ENCODE measurements at regions not wholly inside any gene's neighbourhood (a gene's known extent, or its start where the extent isn't known, plus 50 kb on each side); places are given as distances from the start of the nearest gene placed in this dataset.

- H3K27ac ChIP-seq (ENCODE audit: low read length) = no peak overlapping the region
- H3K9me3 ChIP-seq (ENCODE audit: low read length) = peaks cover 3% of the 10 kb centered on the region
- H3K4me2 ChIP-seq (ENCODE audit: low read length) = no peak overlapping the region
- H4K20me1 ChIP-seq (ENCODE audit: insufficient read depth) = no peaks in the 10 kb centered on the region
- no peak overlapping the region for H2AFZ ChIP-seq (ENCODE audit: low read depth, low read length)
- H3K79me2 ChIP-seq (replicated peaks; ENCODE audit: insufficient read depth, low read length) = no peaks in the 10 kb centered on the region
- H3F3A ChIP-seq (ENCODE audit: insufficient read depth, low read length, poor library complexity, severe bottlenecking) = no peaks in the 10 kb centered on the region
- H3K4me3 ChIP-seq (ENCODE audit: low read length) = no peak overlapping the region
- no peaks in the 10 kb centered on the region for H3K36me3 ChIP-seq (ENCODE audit: insufficient read depth, low read length)
- no peaks in the 10 kb centered on the region for H3K9me2 ChIP-seq (ENCODE audit: insufficient read depth, low read length)
- no peak overlapping the region for H3K9ac ChIP-seq (ENCODE audit: low read length)
- no peak for TF ChIP-seq MXI1 (conservative IDR thresholded peaks at IDR 0.05; ENCODE audit: poor library complexity, severe bottlenecking)
- no peak for TF ChIP-seq SMC3 (conservative IDR thresholded peaks at IDR 0.05; ENCODE audit: poor library complexity)
- TF ChIP-seq RAD21 (conservative IDR thresholded peaks at IDR 0.05) = no peak
- TF ChIP-seq EP300 (conservative IDR thresholded peaks at IDR 0.05; ENCODE audit: poor library complexity, severe bottlenecking) = no peak
- TF ChIP-seq POLR2AphosphoS5 (IDR thresholded peaks at IDR 0.05) = no peak
- TF ChIP-seq TAF1 (IDR thresholded peaks at IDR 0.05; ENCODE audit: low read depth) = no peak
- TF ChIP-seq EZH2 (IDR thresholded peaks at IDR 0.05; ENCODE audit: borderline replicate concordance, insufficient read depth, low read length, poor library complexity, severe bottlenecking) = no peak
- no peak for TF ChIP-seq CTCF (IDR thresholded peaks at IDR 0.05; ENCODE audit: poor library complexity, severe bottlenecking)
- no peak for TF ChIP-seq REST (IDR thresholded peaks at IDR 0.05; ENCODE audit: borderline replicate concordance)
- no peaks in the 10 kb centered on the region for H3K27me3 ChIP-seq (ENCODE audit: insufficient read depth, low read depth, low read length)
Observed at GRCh38 chr12:24389394-24389793, 439.9 kb upstream of the SOX5 start.

GRCh38 chr12:24387381-24387780 lies 437.9 kb upstream of the SOX5 start:
- Histone ChIP-seq H3K9me2 (ENCODE audit: insufficient read depth, low read length) (no peaks in the 10 kb centered on the region), H3K79me2 (replicated peaks; ENCODE audit: insufficient read depth, low read length) (no peaks in the 10 kb centered on the region), H3F3A (ENCODE audit: insufficient read depth, low read length, poor library complexity, severe bottlenecking) (no peaks in the 10 kb centered on the region), H2AFZ (ENCODE audit: low read depth, low read length) (no peak overlapping the region), H3K4me3 (ENCODE audit: low read length) (no peak overlapping the region), H3K27me3 (ENCODE audit: insufficient read depth, low read depth, low read length) (no peaks in the 10 kb centered on the region), H3K4me2 (ENCODE audit: low read length) (no peak overlapping the region), H3K9ac (ENCODE audit: low read length) (no peak overlapping the region), H3K27ac (ENCODE audit: low read length) (no peak overlapping the region), H3K9me3 (ENCODE audit: low read length) (peaks cover 3% of the 10 kb centered on the region), H4K20me1 (ENCODE audit: insufficient read depth) (no peaks in the 10 kb centered on the region), H3K36me3 (ENCODE audit: insufficient read depth, low read length) (no peaks in the 10 kb centered on the region)
- TF ChIP-seq EZH2 (IDR thresholded peaks at IDR 0.05; ENCODE audit: borderline replicate concordance, insufficient read depth, low read length, poor library complexity, severe bottlenecking) = no peak
- TF ChIP-seq SMC3 (conservative IDR thresholded peaks at IDR 0.05; ENCODE audit: poor library complexity) = no peak
- peak; percentile 73 for TF ChIP-seq EP300 (conservative IDR thresholded peaks at IDR 0.05; ENCODE audit: poor library complexity, severe bottlenecking)
- no peak for TF ChIP-seq RAD21 (conservative IDR thresholded peaks at IDR 0.05)
- no peak for TF ChIP-seq REST (IDR thresholded peaks at IDR 0.05; ENCODE audit: borderline replicate concordance)
- TF ChIP-seq TAF1 (IDR thresholded peaks at IDR 0.05; ENCODE audit: low read depth) = no peak
- no peak for TF ChIP-seq MXI1 (conservative IDR thresholded peaks at IDR 0.05; ENCODE audit: poor library complexity, severe bottlenecking)
- peak; percentile 66 for TF ChIP-seq POLR2AphosphoS5 (IDR thresholded peaks at IDR 0.05)
- no peak for TF ChIP-seq CTCF (IDR thresholded peaks at IDR 0.05; ENCODE audit: poor library complexity, severe bottlenecking)
